IPS DF 4.7 (cell line): ENCODE measurements at regions not wholly inside any gene's neighbourhood (a gene's known extent, or its start where the extent isn't known, plus 50 kb on each side); places are given as distances from the start of the nearest gene placed in this dataset.
"Not testable (repeated sequence)": the region's sequence is repeated elsewhere in the genome, so short reads cannot be mapped to it uniquely, and the experiment has no call there.

Source experiments
- DNase-seq: peaks from one replicate; pipeline ENCODE4 v3.0.0-alpha.2; 2013; ENCODE audit warnings: low spot score; ENCODE audit errors: extremely low read depth

- DNase-seq: no peak
Measured at GRCh38 chr2:177002983-177003382, 209.6 kb upstream of the HNRNPA3 start.

- DNase-seq: not testable (repeated sequence)
Measured at GRCh38 chr2:177007726-177008125, 204.9 kb upstream of the HNRNPA3 start.

DNA sequence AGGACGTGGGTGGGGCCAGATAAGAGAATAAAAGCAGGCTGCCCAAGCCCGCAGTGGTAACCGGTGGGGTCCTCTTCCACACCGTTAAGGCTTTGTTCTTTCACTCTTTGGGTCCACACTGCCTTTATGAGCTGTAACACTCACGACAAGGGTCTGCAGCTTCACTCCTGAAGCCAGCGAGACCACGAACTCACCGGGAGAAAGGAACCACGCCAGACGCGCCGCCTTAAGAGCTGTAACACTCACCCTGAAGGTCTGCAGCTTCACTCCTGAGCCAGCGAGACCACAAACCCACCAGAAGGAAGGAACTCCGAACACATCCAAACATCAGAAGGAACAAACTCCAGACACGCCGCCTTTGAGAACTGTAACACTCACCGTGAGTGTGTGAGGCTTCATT is 203.9 kb upstream of the HNRNPA3 start:
- DNase-seq: not testable (repeated sequence)

GRCh38 chr2:177010146-177010545 is 202.4 kb upstream of the HNRNPA3 start:
- DNase-seq: no peak

GRCh38 chr2:177010861-177011260 is 201.7 kb upstream of the HNRNPA3 start:
- DNase-seq: no peak

DNA sequence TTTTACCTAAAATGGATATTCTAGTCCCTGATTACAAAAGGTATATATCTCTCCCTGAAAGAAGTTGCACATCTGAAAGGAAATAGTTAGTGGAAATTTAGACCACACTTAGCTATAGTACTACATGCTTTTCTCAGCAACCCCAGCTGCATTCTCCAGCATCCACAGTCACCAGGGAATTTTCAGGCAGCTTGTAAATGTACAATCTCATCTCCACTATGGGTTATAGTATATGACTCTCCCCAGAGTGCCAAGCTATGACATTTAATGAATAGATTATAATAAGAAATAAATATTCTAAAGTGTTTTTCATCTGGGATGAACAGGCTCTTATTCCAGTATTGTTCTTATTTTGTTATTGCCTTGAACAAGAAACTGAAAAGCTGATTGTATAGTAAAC is 197.6 kb upstream of the HNRNPA3 start:
- no peak for DNase-seq

GRCh38 chr2:177015356-177015923 is 197.2 kb upstream of the HNRNPA3 start:
- DNase-seq: no peak

DNA sequence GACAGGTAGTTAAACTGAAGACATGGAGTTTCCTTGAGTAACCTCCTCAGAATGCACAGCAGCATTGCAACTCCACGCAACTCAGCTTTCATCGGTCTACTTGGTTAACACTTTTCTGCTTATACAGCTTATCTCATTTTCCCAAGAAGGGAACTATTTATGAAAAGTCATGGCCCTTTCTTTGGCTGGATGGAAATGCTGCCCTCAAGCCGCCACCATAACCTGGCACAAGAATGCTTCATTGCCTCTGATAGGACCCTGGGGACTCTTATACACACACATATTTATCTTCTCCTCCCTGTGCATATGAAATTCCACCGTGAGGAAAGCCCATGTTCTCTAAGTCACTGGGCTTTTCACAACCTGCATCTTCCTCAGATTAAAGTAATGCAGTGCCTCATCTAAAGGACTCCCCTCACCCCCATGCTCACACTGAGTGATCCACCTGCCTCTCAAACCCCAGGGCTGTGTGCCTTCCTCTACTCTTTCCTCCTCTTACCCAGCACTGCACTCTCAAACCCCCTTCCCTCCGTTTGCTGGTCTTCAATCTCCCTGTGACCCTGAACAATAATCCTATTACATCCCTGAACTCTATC is 192.0 kb upstream of the HNRNPA3 start:
- no peak for DNase-seq

DNA sequence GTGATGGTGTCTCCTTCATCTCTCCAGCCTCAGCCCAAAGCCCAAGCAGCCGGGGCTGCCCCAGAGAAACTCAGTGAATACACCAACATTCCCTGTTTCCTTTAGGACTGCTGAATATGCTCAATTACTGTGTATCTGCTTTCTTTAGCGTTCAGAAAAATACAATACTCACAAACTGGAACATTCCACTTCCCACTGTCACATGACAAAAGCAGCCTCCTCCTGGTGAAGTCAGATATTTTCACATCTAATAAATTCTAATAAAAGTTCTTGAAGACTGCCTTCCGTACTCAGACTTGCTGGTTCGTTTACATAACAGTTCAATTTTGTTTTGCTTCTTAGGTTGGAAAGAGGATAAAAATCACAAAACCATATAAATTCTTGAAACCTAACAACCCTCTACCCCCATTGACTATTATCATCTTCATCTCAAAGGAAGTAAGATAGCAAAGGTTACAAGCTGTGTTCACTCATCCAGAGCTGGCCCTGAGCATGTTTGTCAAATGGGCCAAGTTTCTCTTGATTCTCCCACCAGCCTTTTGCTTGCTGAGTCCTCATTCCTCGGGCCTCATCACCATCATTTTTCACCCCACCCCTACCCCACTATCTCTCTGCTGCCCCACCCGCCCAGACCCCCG is 190.8 kb upstream of the HNRNPA3 start:
- no peak for DNase-seq

GRCh38 chr2:177024765-177025164 is 187.8 kb upstream of the HNRNPA3 start:
- no peak for DNase-seq

DNA sequence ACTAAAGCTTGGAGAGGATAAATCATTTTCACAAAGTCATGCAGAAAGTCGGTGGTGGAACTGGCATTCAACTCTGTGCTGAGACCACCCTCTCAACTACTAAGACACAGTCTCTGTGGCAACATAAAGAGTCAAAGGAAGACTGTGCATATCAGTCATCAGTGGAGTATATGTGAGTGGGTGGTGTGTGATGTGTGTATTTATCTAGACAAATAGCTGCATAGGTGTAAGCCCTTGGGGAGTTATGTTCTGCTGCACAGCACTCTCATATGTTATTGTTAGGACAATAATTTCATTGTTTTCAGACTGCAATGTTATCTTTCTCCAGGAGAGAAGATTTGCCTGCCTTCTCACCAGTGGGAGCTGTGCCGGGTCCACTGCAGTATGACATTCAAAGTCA is 186.3 kb upstream of the HNRNPA3 start:
- DNase-seq: no peak

GRCh38 chr2:177026956-177027355 is 185.6 kb upstream of the HNRNPA3 start:
- no peak for DNase-seq

DNA sequence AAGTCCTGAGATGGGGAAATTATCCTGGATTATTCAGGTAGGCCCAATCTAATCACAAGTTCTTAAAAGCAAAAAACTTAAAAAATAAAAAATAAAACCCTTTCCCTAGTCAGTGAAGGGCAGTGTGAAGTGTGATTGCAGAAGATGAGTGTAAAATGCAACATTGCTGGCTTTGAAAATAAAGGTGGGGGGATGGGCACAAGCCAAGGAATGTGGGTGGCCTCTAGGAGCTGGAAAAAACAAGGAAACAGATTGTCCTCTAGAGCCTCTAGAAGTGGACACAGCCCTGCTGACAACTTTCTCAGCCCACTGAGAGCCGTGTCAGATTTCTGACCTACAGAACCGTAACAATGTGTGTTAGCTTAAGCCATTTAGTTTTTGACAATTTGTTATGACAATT is 184.3 kb upstream of the HNRNPA3 start:
- no peak for DNase-seq

GRCh38 chr2:177029075-177029474 is 183.5 kb upstream of the HNRNPA3 start:
- no peak for DNase-seq

DNA sequence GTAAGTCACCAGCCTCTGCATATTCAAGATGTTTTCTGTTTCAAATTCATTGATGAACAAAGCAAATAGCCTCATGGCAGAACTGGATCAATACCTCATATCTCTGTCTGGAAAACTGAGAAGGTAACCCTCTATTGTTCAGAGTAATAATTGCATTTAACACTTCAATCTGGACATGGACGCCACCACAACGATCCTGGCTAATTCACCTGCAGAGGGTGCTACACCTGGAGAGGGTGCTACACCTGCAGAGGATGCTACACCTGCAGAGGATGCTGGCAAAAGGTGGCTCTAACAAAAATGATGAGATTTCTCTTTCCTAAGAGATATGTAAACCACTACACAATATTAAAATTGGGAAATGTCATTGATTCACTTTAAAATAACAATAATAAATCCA is 183.1 kb upstream of the HNRNPA3 start:
- no peak for DNase-seq

DNA sequence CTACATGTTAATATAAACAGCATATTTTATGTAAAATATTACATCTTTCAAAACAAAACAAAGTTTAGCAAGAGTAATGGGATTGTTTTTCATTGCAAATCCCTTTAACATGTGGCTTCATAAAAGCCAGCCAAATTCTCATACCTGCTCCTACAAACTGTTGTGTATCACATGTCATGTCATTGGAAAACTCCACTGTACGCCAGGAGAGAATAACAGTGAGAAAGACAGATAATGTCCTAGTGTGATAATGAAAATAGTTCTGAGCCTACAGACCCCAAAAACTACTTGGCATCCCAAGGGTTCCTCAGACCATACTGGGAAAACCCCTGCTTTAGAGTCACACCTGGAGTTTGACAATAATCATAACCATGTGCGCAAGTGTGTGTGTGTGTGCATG is 182.7 kb upstream of the HNRNPA3 start:
- no peak for DNase-seq

- no peak for DNase-seq
Measured at GRCh38 chr2:177030451-177031105, 182.0 kb upstream of the HNRNPA3 start.

DNA sequence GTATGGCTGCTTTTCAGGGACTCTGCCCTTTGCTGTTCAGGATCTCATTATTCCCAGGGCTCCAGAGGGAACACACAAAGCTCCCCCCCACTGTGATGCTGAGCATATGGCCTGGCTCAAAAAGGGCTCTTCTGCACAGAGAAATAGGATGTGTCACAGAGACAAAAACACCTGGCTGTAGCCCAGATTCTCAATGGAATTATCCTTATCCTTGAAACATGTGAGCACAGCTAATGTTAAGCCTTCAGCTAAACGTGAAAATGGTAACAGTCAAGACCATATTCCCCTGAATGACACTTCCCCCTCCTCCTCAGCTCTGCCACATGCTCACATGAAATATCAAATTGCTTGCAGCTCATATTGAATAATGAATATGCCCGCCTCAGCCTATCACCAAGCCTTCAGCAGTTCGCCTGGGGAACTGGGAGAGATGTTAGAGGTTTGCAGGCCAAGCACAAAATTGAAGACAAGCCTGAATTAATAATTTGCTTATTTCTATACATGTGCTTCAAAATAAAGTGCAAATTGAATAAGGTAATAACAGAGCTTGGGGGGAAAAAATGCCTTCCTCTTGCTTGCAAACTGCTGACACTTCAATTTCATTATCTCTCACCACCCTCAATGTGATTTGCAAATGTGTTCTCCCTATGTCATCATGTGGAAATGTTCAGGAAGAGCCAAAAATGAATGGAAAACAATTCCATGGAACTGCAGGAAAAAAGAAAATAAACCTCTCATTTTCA is 181.0 kb upstream of the HNRNPA3 start:
- DNase-seq: no peak

DNA sequence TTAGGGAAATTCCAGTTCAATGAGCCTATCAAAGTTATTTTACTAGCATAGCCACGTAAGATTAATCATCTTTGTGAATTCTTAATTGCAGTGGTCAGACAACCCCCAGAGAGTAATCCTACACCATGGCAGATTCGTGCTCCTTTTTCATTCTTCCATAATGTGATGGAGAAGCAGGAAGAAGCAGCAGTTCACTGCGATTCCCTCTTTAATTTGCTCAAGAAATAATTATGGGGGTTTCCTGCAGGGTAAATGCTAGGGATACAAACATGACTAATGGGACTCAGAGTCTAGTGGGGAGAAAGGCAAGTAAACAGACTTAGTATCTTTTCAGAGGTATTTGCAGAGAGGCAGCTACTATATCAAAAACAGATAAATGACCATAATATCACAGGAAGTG is 175.8 kb upstream of the HNRNPA3 start:
- no peak for DNase-seq

DNA sequence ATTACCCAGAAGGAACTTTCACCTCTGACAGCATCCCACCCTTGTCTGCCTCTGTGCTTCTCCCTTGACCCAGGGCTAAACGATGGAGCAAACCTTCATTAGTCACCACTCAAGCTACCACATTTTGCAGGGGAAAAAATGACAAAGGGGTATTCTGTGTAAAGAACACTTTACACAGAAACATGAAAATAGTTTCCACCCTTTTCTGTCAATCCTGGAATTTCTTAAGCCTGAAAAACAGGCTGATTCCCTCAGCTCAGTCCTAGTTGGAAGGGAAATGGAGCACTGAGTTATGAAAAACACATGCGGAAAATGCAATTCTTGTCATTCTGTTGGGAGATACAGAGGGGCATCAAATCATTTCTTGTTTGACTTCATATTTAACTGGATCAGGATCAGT is 175.0 kb upstream of the HNRNPA3 start:
- DNase-seq: no peak

GRCh38 chr2:177038787-177039484 is 173.7 kb upstream of the HNRNPA3 start:
- DNase-seq: no peak
